ENCODE measurements at regions not wholly inside any gene's neighbourhood (a gene's known extent, or its start where the extent isn't known, plus 50 kb on each side); places are given as distances from the start of the nearest gene placed in this dataset.

GRCh38 chr2:121881038-121881437 is 125.6 kb downstream of the TSN start:
- TF ChIP-seq POLR2A (IDR thresholded peaks at IDR 0.05; ENCODE audit: extremely low read depth, insufficient read length) (no peak), CTCF (IDR thresholded peaks at IDR 0.05; ENCODE audit: low read depth, low read length) (no peak)
